ENCODE measurements at regions not wholly inside any gene's neighbourhood (a gene's known extent, or its start where the extent isn't known, plus 50 kb on each side); places are given as distances from the start of the nearest gene placed in this dataset.
"Not testable (repeated sequence)": the region's sequence is repeated elsewhere in the genome, so short reads cannot be mapped to it uniquely, and the experiment has no call there.

GRCh38 chr13:108069521-108070210, 145.7 kb downstream of the LIG4 start:
- H3K4me3 ChIP-seq (ENCODE audit: control insufficient read depth, low read depth, low read length), result no peak overlapping the region
- no peak for DNase-seq (ENCODE audit: low read depth)
- no peak for TF ChIP-seq CTCF (conservative IDR thresholded peaks at IDR 0.05; ENCODE audit: control insufficient read depth, insufficient read depth, low read depth, low read length)

GRCh38 chr13:108064372-108064771, 151.0 kb downstream of the LIG4 start:
- not testable (repeated sequence) for DNase-seq (ENCODE audit: low read depth)

DNA sequence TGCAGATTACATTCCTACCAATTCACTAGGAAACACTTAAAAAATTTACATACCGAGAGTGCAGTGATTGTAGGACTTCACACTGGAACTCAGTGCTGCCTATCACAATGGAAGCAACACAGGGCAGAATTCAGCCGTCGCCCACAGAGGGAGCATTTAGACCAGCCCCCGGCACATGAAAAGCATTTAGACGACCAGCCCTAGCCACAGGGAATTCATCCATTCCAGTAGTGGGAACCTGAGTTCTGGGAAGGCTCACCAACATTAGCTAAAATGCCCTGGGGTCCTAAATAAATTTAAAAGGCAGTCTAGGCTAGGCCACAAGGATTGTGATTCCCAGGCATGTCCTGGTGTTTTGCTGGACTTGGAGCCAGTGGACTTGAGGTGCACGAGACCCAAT, 155.2 kb downstream of the LIG4 start:
- DNase-seq (ENCODE audit: low read depth), result no peak
- H3K4me3 ChIP-seq (ENCODE audit: control insufficient read depth, low read depth, low read length), result no peak overlapping the region
- TF ChIP-seq CTCF (conservative IDR thresholded peaks at IDR 0.05; ENCODE audit: control insufficient read depth, insufficient read depth, low read depth, low read length), result no peak

More at GRCh38 chr13:108064372-108064771, 151.0 kb downstream of the LIG4 start:
- not testable (repeated sequence) for H3K4me3 ChIP-seq (ENCODE audit: control insufficient read depth, low read depth, low read length)

DNA sequence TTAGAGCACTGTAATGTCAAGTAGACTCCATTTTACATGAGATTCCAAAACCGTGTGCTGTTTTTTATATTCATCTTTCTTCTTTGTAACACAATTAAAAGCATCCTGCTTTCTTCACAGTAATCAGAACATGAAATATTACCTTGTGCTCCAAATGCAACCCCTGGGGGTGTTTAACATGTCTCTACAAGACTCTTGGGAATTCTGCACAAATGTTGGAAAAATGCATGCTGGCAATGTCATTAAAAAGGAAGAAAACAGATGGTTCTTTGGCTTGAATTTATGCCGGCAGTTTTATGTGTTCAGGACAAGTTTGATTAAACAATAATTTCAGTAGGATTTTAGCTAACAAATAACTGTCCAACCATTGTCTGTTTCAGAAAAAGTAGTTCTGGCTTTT, 159.1 kb downstream of the LIG4 start:
- H3K4me3 ChIP-seq (ENCODE audit: control insufficient read depth, low read depth, low read length), result no peak overlapping the region
- no peak for TF ChIP-seq CTCF (conservative IDR thresholded peaks at IDR 0.05; ENCODE audit: control insufficient read depth, insufficient read depth, low read depth, low read length)
- no peak for DNase-seq (ENCODE audit: low read depth)

DNA sequence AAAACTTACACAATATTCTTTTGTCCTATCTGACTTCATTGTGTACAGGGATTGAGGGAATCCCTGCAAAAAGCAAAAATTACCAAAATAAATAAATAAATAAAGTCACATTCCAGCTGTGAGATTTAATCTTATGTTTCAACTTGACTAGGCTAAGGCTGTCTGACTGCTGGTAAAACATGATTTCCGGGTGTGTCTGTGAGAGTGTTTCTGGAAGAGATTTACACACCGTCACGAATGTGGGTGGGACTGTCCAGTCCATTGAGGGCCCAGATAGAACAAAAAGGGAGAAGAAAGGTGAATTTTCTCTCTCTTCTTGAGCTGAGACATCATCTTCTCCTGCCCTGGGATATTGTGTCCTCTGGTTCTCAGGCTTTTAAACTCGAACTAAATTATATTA, 166.1 kb downstream of the LIG4 start:
- no peak for DNase-seq (ENCODE audit: low read depth)
- H3K4me3 ChIP-seq (ENCODE audit: control insufficient read depth, low read depth, low read length), result no peak overlapping the region
- TF ChIP-seq CTCF (conservative IDR thresholded peaks at IDR 0.05; ENCODE audit: control insufficient read depth, insufficient read depth, low read depth, low read length), result no peak

- no peak for DNase-seq (ENCODE audit: low read depth)
Observed at GRCh38 chr13:108044954-108045353, 170.4 kb downstream of the LIG4 start.

DNA sequence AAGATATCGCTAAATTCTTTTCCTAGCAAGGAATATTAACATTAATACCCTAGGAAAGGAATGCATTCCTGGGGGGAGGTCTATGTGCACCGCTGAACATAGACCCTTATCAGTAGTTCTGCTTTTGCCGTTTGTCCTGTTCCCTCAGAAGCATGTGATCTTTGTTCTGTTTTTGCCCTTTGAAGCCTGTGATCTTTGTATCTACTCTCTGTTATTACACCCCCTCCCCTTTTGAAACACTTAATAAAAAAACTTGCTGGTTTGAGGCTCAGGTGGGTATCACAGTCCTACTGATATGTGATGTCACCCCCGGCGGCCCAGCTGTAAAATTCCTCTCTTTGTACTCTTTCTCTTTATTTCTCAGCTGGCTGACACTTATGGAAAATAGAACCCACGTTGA, 172.5 kb downstream of the LIG4 start:
- DNase-seq (ENCODE audit: low read depth); H3K4me3 ChIP-seq (ENCODE audit: control insufficient read depth, low read depth, low read length): not testable (repeated sequence)

More at GRCh38 chr13:108044954-108045353, 170.4 kb downstream of the LIG4 start:
- H3K4me3 ChIP-seq (ENCODE audit: control insufficient read depth, low read depth, low read length), result no peak overlapping the region
- no peak for TF ChIP-seq CTCF (conservative IDR thresholded peaks at IDR 0.05; ENCODE audit: control insufficient read depth, insufficient read depth, low read depth, low read length)

GRCh38 chr13:108037348-108037747, 178.0 kb downstream of the LIG4 start:
- TF ChIP-seq CTCF (conservative IDR thresholded peaks at IDR 0.05; ENCODE audit: control insufficient read depth, insufficient read depth, low read depth, low read length), result no peak
- H3K4me3 ChIP-seq (ENCODE audit: control insufficient read depth, low read depth, low read length), result no peak overlapping the region
- DNase-seq (ENCODE audit: low read depth), result no peak

Measured in fibroblast of mammary gland (primary cell).